Amniotic stem cell (primary cell): ENCODE measurements at regions not wholly inside any gene's neighbourhood (a gene's known extent, or its start where the extent isn't known, plus 50 kb on each side); places are given as distances from the start of the nearest gene placed in this dataset.

Experiments
- DNase-seq: peaks from one replicate; lab custom pipeline; 2025; lab: John Stamatoyannopoulos, UW

- no peak for DNase-seq
Observed at GRCh38 chr13:105445796-105446195, 1089.7 kb downstream of the EFNB2 start.

GRCh38 chr13:105442949-105443699 is 1092.3 kb downstream of the EFNB2 start:
- peak; percentile 99 for DNase-seq

GRCh38 chr13:105442040-105442439 is 1093.4 kb downstream of the EFNB2 start:
- no peak for DNase-seq

- DNase-seq: no peak
Observed at GRCh38 chr13:105441051-105441750, 1094.3 kb downstream of the EFNB2 start.

GRCh38 chr13:105436943-105437342 is 1098.5 kb downstream of the EFNB2 start:
- DNase-seq: no peak

- DNase-seq: no peak
Observed at GRCh38 chr13:105432438-105432837, 1103.0 kb downstream of the EFNB2 start.

GRCh38 chr13:105428811-105429210 is 1106.7 kb downstream of the EFNB2 start:
- DNase-seq: peak; percentile 21

GRCh38 chr13:105426441-105426840 is 1109.0 kb downstream of the EFNB2 start:
- DNase-seq: no peak

- DNase-seq: no peak
Observed at GRCh38 chr13:105414639-105415038, 1120.8 kb downstream of the EFNB2 start.

GRCh38 chr13:105412171-105412570 is 1123.3 kb downstream of the EFNB2 start:
- no peak for DNase-seq

- no peak for DNase-seq
Observed at GRCh38 chr13:105410602-105411001, 1124.9 kb downstream of the EFNB2 start.

GRCh38 chr13:105406551-105406950 is 1128.9 kb downstream of the EFNB2 start:
- DNase-seq: no peak

GRCh38 chr13:105403086-105403485 is 1132.4 kb downstream of the EFNB2 start:
- DNase-seq: no peak

- no peak for DNase-seq
Observed at GRCh38 chr13:105395041-105395440, 1140.4 kb downstream of the EFNB2 start.

GRCh38 chr13:105389373-105389772 is 1146.1 kb downstream of the EFNB2 start:
- no peak for DNase-seq

GRCh38 chr13:105377452-105377851 is 1158.0 kb downstream of the EFNB2 start:
- no peak for DNase-seq

- no peak for DNase-seq
Observed at GRCh38 chr13:105370011-105370650, 1165.3 kb downstream of the EFNB2 start.

- DNase-seq: no peak
Observed at GRCh38 chr13:105368781-105369180, 1166.7 kb downstream of the EFNB2 start.

- no peak for DNase-seq
Observed at GRCh38 chr13:105365831-105366230, 1169.6 kb downstream of the EFNB2 start.

GRCh38 chr13:105365021-105365550 is 1170.4 kb downstream of the EFNB2 start:
- no peak for DNase-seq

- DNase-seq: no peak
Observed at GRCh38 chr13:105364191-105364590, 1171.3 kb downstream of the EFNB2 start.

GRCh38 chr13:105363261-105364190 is 1171.9 kb downstream of the EFNB2 start:
- DNase-seq: no peak
